Erythroblast (primary cell): ENCODE measurements at regions not wholly inside any gene's neighbourhood (a gene's known extent, or its start where the extent isn't known, plus 50 kb on each side); places are given as distances from the start of the nearest gene placed in this dataset.

Experiments
- GATA1 ChIP-seq: IDR thresholded peaks from 2 replicates; pipeline ENCODE4 v1.6.1; 2011; ENCODE audit warnings: low read depth, mild to moderate bottlenecking, control low read depth, low read length, moderate library complexity
- POLR2A ChIP-seq: IDR thresholded peaks from 2 replicates; pipeline ENCODE4 v1.6.1; 2011; ENCODE audit warnings: mild to moderate bottlenecking, low read length

DNA sequence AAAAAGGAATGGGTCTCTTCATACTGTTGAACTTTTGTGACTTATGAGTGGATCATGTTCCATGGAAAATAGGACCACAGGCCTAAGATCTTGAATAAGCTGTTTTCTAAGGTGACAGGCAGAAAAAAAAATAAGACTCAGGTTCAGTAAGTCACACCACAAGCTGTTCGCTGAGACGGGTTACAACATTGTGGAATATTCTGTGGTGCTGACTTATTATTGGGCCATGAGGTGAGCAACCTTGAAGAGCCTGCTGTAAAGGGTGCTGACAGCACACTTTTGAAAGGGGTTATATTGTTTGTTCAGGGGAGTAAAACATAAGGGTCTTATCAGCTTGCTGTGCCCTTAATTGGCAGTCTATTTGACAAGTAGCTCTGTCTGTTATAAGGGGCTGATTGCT is 439.8 kb upstream of the SLC14A2 start:
- TF ChIP-seq POLR2A (no peak), GATA1 (no peak)
